ENCODE measurements at regions not wholly inside any gene's neighbourhood (a gene's known extent, or its start where the extent isn't known, plus 50 kb on each side); places are given as distances from the start of the nearest gene placed in this dataset.

DNA sequence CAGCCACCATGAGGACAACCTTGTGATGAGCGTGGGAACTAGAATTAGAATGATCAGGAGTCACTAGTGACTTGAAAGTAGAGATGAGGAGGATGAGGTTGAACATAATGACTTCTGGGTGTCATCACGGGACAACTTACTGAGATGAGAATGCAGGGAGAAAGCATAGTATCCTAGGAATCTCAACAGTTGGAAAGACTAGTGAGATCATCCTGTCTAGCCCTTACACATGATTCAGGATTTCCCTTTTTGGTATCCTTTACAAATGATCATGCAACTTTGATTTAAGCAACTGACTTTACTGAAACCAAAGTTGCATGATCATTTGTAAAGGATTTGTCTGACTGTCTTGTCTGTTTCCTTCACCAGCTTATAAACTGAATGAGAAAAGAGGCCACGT is 51.8 kb upstream of the HIF1A start:
- BruUV-seq (replicated peaks): no TSS peak
- Histone ChIP-seq H3K4me3 (ENCODE audit: insufficient read depth, low read depth, low read length) (no peak overlapping the region), H3K27me3 (ENCODE audit: control insufficient read depth, insufficient read depth, low read length) (no peaks in the 10 kb centered on the region), H3K14ac (replicated peaks; ENCODE audit: low read depth, low read length) (peak overlapping the region; percentile 23), H3K27ac (ENCODE audit: insufficient read depth, low read length) (no peak overlapping the region), H3K36me3 (ENCODE audit: control insufficient read depth, insufficient read depth, low read length) (no peaks in the 10 kb centered on the region), H3K23ac (ENCODE audit: low read depth, low read length) (no peak overlapping the region), H3K79me1 (ENCODE audit: low read depth in 1 of 2, low read length in 2 of 2) (no peaks in the 10 kb centered on the region), H3K4me1 (ENCODE audit: control insufficient read depth, insufficient read depth, low read length) (peaks cover 6% of the 10 kb centered on the region), H2AK5ac (ENCODE audit: low read depth, low read length) (peak overlapping the region; percentile 82), H4K8ac (ENCODE audit: low read depth in 2 of 2, low read length in 2 of 2) (peak overlapping the region; percentile 7 to 18; a peak in 2 of 4 replicates), H4K91ac (ENCODE audit: insufficient read depth, low read depth, low read length) (peak overlapping the region; percentile 9; the same call in 1 of the 2 replicates), H3K18ac (ENCODE audit: low read depth, low read length) (peak overlapping the region; percentile 89), H2BK20ac (ENCODE audit: low read depth, low read length) (peak overlapping the region; percentile 28; the same call in 1 of the 2 replicates), H2AK9ac (replicated peaks; ENCODE audit: low read depth, low read length, poor library complexity) (no peak overlapping the region), H3K9me1 (ENCODE audit: insufficient read depth, low read length) (no peaks in the 10 kb centered on the region; the same call in 1 of the 2 replicates), H4K20me1 (ENCODE audit: insufficient read depth, low read length) (no peaks in the 10 kb centered on the region), H2BK120ac (ENCODE audit: low read depth, low read length) (peak overlapping the region; percentile 3; the same call in 1 of the 2 replicates), H3K4ac (ENCODE audit: low read depth, low read length) (peak overlapping the region; percentile 14; the same call in 1 of the 2 replicates), H2BK5ac (ENCODE audit: low read depth, low read length, poor library complexity, severe bottlenecking) (peak overlapping the region; percentile 59), H3K9me3 (ENCODE audit: control insufficient read depth, insufficient read depth, low read length) (no peaks in the 10 kb centered on the region), H3K56ac (ENCODE audit: extremely low read depth, insufficient read depth, low read length) (no peak overlapping the region), H3K9ac (ENCODE audit: low read depth, low read length) (no peak overlapping the region), H3K4me2 (ENCODE audit: low read depth, low read length) (no peak overlapping the region; the same call in 1 of the 2 replicates), H2BK15ac (ENCODE audit: low read depth, low read length) (peak overlapping the region; percentile 45; the same call in 1 of the 3 replicates), H4K5ac (ENCODE audit: low read depth, low read length) (peak overlapping the region; percentile 17; the same call in 1 of the 2 replicates), H2AFZ (replicated peaks; ENCODE audit: low read length, poor library complexity) (no peak overlapping the region)
- ATAC-seq (ENCODE audit: low read depth) (peak; percentile 61), DNase-seq (peak; percentile 76)
- in situ Hi-C loops (cut with MboI; ENCODE audit: low sequenced_read_pairs) (no loop called here), dilution Hi-C loops (cut with HindIII; ENCODE audit: low sequenced_read_pairs, unreplicated experiment) (no loop called here), intact Hi-C loops (cut with micrococcal nuclease) (no loop called here)
- WGBS, 2 experiments (ENCODE audit: extremely low coverage in 2 of 2, insufficient read length in 1 of 2): 64% methylated on average over 2 of the region's 3 CpGs; no CpG with 5 or more reads in 1 of the 2 experiments
- CTCF ChIA-PET: no interaction called here
- TF ChIP-seq CEBPB (IDR thresholded peaks at IDR 0.05; ENCODE audit: low read depth, low read length) (peak; percentile 64), BHLHE40 (IDR thresholded peaks at IDR 0.05; ENCODE audit: low read depth, low read length) (peak; percentile 60; the same call in 1 of the 2 replicates), RCOR1 (IDR thresholded peaks at IDR 0.05; ENCODE audit: insufficient replicate concordance, low read length) (no peak), NFE2L2 (IDR thresholded peaks at IDR 0.05; ENCODE audit: low read depth, low read length) (peak; percentile 39; the same call in 1 of the 2 replicates)
- POLR2A ChIA-PET (ENCODE audit: unreplicated experiment): no interaction called here
